GM13976 (cell line): ENCODE measurements at regions not wholly inside any gene's neighbourhood (a gene's known extent, or its start where the extent isn't known, plus 50 kb on each side); places are given as distances from the start of the nearest gene placed in this dataset.

Experiments
- DNase-seq: peaks from one replicate; pipeline ENCODE4 v3.0.0; 2012; ENCODE audit warnings: low spot score
- in situ Hi-C: fragments of 300-500 bp; cut with MboI; formaldehyde crosslinking; loops from one replicate; pipeline ENCODE4 v1.12.0; 2022; ENCODE audit warnings: low sequenced_read_pairs, mixed read lengths, inconsistent platforms; ENCODE audit not compliant: unreplicated experiment
- TF ChIP-seq, protein P1 (sequence below): IDR thresholded peaks from 2 replicates; pipeline ENCODE4 v1.5.1; 2012; ENCODE audit warnings: borderline replicate concordance, mild to moderate bottlenecking; ENCODE audit not compliant: insufficient read depth; ENCODE audit errors: extremely low read depth, missing control alignments, control extremely low read depth

GRCh38 chr4:135319685-135320084 lies 1118.1 kb upstream of the PABPC4L start:
- TF ChIP-seq, protein P1, sequence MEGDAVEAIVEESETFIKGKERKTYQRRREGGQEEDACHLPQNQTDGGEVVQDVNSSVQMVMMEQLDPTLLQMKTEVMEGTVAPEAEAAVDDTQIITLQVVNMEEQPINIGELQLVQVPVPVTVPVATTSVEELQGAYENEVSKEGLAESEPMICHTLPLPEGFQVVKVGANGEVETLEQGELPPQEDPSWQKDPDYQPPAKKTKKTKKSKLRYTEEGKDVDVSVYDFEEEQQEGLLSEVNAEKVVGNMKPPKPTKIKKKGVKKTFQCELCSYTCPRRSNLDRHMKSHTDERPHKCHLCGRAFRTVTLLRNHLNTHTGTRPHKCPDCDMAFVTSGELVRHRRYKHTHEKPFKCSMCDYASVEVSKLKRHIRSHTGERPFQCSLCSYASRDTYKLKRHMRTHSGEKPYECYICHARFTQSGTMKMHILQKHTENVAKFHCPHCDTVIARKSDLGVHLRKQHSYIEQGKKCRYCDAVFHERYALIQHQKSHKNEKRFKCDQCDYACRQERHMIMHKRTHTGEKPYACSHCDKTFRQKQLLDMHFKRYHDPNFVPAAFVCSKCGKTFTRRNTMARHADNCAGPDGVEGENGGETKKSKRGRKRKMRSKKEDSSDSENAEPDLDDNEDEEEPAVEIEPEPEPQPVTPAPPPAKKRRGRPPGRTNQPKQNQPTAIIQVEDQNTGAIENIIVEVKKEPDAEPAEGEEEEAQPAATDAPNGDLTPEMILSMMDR = no peak
- in situ Hi-C loops = no loop called here
- no peak for DNase-seq

DNA sequence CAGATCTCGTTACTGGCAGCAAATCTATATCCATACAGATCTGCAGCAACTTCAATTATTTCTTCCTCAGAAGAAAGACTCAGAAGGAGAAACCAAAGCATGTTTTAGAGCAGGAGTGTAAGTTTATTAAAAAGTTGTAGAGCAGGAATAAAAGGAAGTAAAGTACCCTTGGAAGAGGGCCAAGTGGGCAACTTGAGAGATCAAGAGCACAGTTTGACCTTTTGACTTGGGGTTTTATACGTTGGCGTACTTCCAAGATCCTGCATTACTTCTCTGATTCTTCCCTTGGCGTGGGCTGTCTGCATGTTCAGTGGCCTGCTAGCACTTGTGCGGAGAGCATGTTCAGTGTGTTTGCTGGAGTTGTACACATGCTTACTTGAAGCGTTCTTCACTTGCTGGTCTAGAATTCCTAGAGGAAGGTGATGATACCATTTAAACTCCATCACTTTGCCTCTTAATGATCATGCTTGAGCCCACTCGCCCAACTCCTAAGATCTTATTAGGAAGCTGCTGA lies 1114.7 kb upstream of the PABPC4L start:
- TF ChIP-seq, protein P1 = no peak
- in situ Hi-C loops = no loop called here

GRCh38 chr4:135290136-135290535 lies 1088.5 kb upstream of the PABPC4L start:
- in situ Hi-C loops = no loop called here
- no peak for DNase-seq

More for the DNA sequence above, 1114.7 kb upstream of the PABPC4L start:
- no peak for DNase-seq

DNA sequence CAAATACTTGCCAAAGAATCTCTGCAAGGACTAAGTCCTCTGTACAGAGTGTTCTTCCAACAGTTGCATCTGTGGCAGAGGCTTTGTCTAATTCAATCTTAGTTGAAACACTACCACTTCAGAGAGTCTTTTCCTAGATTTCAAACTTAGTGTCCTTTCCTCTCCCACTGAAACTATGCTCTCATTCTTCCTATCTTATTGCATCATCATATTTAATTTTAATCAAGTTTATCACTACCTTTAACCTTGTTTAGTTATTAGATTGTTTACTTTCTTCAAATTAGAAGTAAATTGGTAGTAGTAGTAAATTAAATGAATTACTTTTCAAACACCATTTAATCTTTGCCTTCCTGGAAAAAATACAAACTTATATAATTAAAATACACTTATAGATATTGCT lies 1082.3 kb upstream of the PABPC4L start:
- TF ChIP-seq, protein P1 = no peak
- DNase-seq = no peak
- in situ Hi-C loops = no loop called here

More at GRCh38 chr4:135290136-135290535, 1088.5 kb upstream of the PABPC4L start:
- TF ChIP-seq, protein P1 = no peak

- no peak for DNase-seq
- TF ChIP-seq, protein P1 = no peak
- in situ Hi-C loops = no loop called here
Observed at GRCh38 chr4:135282676-135283075, 1081.1 kb upstream of the PABPC4L start.

- in situ Hi-C loops = no loop called here
Observed at GRCh38 chr4:135281230-135281629, 1079.6 kb upstream of the PABPC4L start.

More at GRCh38 chr4:135281230-135281629, 1079.6 kb upstream of the PABPC4L start:
- TF ChIP-seq, protein P1 = no peak
- no peak for DNase-seq
